ENCODE measurements at regions not wholly inside any gene's neighbourhood (a gene's known extent, or its start where the extent isn't known, plus 50 kb on each side); places are given as distances from the start of the nearest gene placed in this dataset.

GRCh38 chr15:46714950-46715349 lies 1002.4 kb upstream of the SEMA6D start:
- no peak overlapping the region for H3K27ac ChIP-seq (ENCODE audit: low read depth in 1 of 2, low read length in 2 of 2)
- H3K27me3 ChIP-seq (ENCODE audit: control insufficient read depth in 1 of 2, insufficient read depth in 2 of 2, low read length in 1 of 2): no peaks in the 10 kb centered on the region
- no peak overlapping the region for H3K4me3 ChIP-seq (ENCODE audit: low read length in 2 of 2)
- intact Hi-C loops (cut with DNase I): no loop called here
- no peaks in the 10 kb centered on the region for H3K9me3 ChIP-seq (ENCODE audit: control insufficient read depth, low read length)
- 87 to 93% methylated on average over 2 of the region's 2 CpGs for WGBS, 2 donors
- no peak for DNase-seq
- no peak for ATAC-seq (ENCODE audit: low FRiP score)
- no peaks in the 10 kb centered on the region for H3K36me3 ChIP-seq (ENCODE audit: control insufficient read depth in 1 of 2, insufficient read depth in 2 of 2, low read length in 1 of 2)
- H3K4me1 ChIP-seq (ENCODE audit: control insufficient read depth in 1 of 2, insufficient read depth in 2 of 2, low read length in 2 of 2): no peaks in the 10 kb centered on the region

- WGBS, 2 donors: 95 to 98% methylated on average over 2 of the region's 2 CpGs
- Histone ChIP-seq H3K4me3 (ENCODE audit: low read length in 2 of 2) (no peak overlapping the region), H3K4me1 (ENCODE audit: control insufficient read depth in 1 of 2, insufficient read depth in 2 of 2, low read length in 2 of 2) (peaks cover 0 to 2% of the 10 kb centered on the region in 2 donors), H3K27ac (ENCODE audit: low read depth in 1 of 2, low read length in 2 of 2) (no peak overlapping the region), H3K9me3 (ENCODE audit: control insufficient read depth, low read length) (no peaks in the 10 kb centered on the region), H3K27me3 (ENCODE audit: control insufficient read depth in 1 of 2, insufficient read depth in 2 of 2, low read length in 1 of 2) (no peaks in the 10 kb centered on the region), H3K36me3 (ENCODE audit: control insufficient read depth in 1 of 2, insufficient read depth in 2 of 2, low read length in 1 of 2) (no peaks in the 10 kb centered on the region)
- ATAC-seq (ENCODE audit: low FRiP score): no peak
- DNase-seq: no peak
- intact Hi-C loops (cut with DNase I): no loop called here
Observed at GRCh38 chr15:46723308-46723707, 994.0 kb upstream of the SEMA6D start.

DNA sequence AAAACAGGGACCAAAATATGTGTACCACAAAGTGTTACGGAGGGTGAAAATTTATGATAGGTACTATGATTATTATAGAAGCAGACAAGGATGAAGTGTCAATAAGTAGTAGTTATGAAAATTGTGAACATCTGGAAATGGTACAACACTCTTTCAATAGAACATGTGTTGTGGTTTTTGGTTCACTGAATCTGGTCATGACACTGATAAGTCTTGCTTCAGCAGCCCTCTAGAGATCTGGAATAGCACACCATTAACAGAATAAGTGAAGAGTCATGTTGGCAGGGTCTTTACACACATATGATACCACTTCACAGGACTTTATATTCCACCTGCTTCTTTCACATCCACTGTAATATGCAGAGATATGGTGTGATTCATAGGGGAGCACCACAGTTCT lies 985.2 kb upstream of the SEMA6D start:
- no peak for DNase-seq
- Histone ChIP-seq H3K27ac (ENCODE audit: low read depth in 1 of 2, low read length in 2 of 2) (no peak overlapping the region), H3K4me3 (ENCODE audit: low read length in 2 of 2) (no peak overlapping the region), H3K36me3 (ENCODE audit: control insufficient read depth in 1 of 2, insufficient read depth in 2 of 2, low read length in 1 of 2) (peaks cover 0 to 4% of the 10 kb centered on the region in 2 donors), H3K4me1 (ENCODE audit: control insufficient read depth in 1 of 2, insufficient read depth in 2 of 2, low read length in 2 of 2) (no peaks in the 10 kb centered on the region), H3K27me3 (ENCODE audit: control insufficient read depth in 1 of 2, insufficient read depth in 2 of 2, low read length in 1 of 2) (no peaks in the 10 kb centered on the region), H3K9me3 (ENCODE audit: control insufficient read depth, low read length) (peaks cover 10% of the 10 kb centered on the region)
- WGBS, 2 donors: 95 to 98% methylated on average over 1 of the region's 1 CpG
- ATAC-seq (ENCODE audit: low FRiP score): no peak
- intact Hi-C loops (cut with DNase I): no loop called here

- Histone ChIP-seq H3K27ac (ENCODE audit: low read depth in 1 of 2, low read length in 2 of 2) (no peak overlapping the region), H3K9me3 (ENCODE audit: control insufficient read depth, low read length) (no peaks in the 10 kb centered on the region), H3K36me3 (ENCODE audit: control insufficient read depth in 1 of 2, insufficient read depth in 2 of 2, low read length in 1 of 2) (no peaks in the 10 kb centered on the region), H3K27me3 (ENCODE audit: control insufficient read depth in 1 of 2, insufficient read depth in 2 of 2, low read length in 1 of 2) (no peaks in the 10 kb centered on the region), H3K4me3 (ENCODE audit: low read length in 2 of 2) (no peak overlapping the region), H3K4me1 (ENCODE audit: control insufficient read depth in 1 of 2, insufficient read depth in 2 of 2, low read length in 2 of 2) (no peaks in the 10 kb centered on the region)
- intact Hi-C loops (cut with DNase I): no loop called here
- WGBS, 2 donors: 60 to 65% methylated on average over 4 of the region's 4 CpGs
- DNase-seq (no peak), ATAC-seq (ENCODE audit: low FRiP score) (no peak)
Observed at GRCh38 chr15:46735115-46735514, 982.2 kb upstream of the SEMA6D start.

- intact Hi-C loops (cut with DNase I): no loop called here
- ATAC-seq (ENCODE audit: low FRiP score): no peak
- H3K27me3 ChIP-seq (ENCODE audit: control insufficient read depth in 1 of 2, insufficient read depth in 2 of 2, low read length in 1 of 2): no peaks in the 10 kb centered on the region
Observed at GRCh38 chr15:46751303-46751702, 966.0 kb upstream of the SEMA6D start.

GRCh38 chr15:46753946-46754345 lies 963.4 kb upstream of the SEMA6D start:
- no peak for DNase-seq
- Histone ChIP-seq H3K27ac (ENCODE audit: low read depth in 1 of 2, low read length in 2 of 2) (no peak overlapping the region), H3K4me1 (ENCODE audit: control insufficient read depth in 1 of 2, insufficient read depth in 2 of 2, low read length in 2 of 2) (no peaks in the 10 kb centered on the region), H3K36me3 (ENCODE audit: control insufficient read depth in 1 of 2, insufficient read depth in 2 of 2, low read length in 1 of 2) (no peaks in the 10 kb centered on the region), H3K9me3 (ENCODE audit: control insufficient read depth, low read length) (no peaks in the 10 kb centered on the region), H3K27me3 (ENCODE audit: control insufficient read depth in 1 of 2, insufficient read depth in 2 of 2, low read length in 1 of 2) (no peaks in the 10 kb centered on the region), H3K4me3 (ENCODE audit: low read length in 2 of 2) (no peak overlapping the region)
- no peak for ATAC-seq (ENCODE audit: low FRiP score)
- intact Hi-C loops (cut with DNase I): no loop called here
- WGBS, 2 donors: 67 to 80% methylated on average over 4 of the region's 4 CpGs

More at GRCh38 chr15:46751303-46751702, 966.0 kb upstream of the SEMA6D start:
- Histone ChIP-seq H3K4me1 (ENCODE audit: control insufficient read depth in 1 of 2, insufficient read depth in 2 of 2, low read length in 2 of 2) (no peaks in the 10 kb centered on the region), H3K36me3 (ENCODE audit: control insufficient read depth in 1 of 2, insufficient read depth in 2 of 2, low read length in 1 of 2) (no peaks in the 10 kb centered on the region), H3K4me3 (ENCODE audit: low read length in 2 of 2) (no peak overlapping the region), H3K27ac (ENCODE audit: low read depth in 1 of 2, low read length in 2 of 2) (no peak overlapping the region), H3K9me3 (ENCODE audit: control insufficient read depth, low read length) (no peaks in the 10 kb centered on the region)
- no peak for DNase-seq
- WGBS, 2 donors: 47 to 55% methylated on average over 3 of the region's 3 CpGs

GRCh38 chr15:46763091-46763490 lies 954.2 kb upstream of the SEMA6D start:
- no peaks in the 10 kb centered on the region for H3K9me3 ChIP-seq (ENCODE audit: control insufficient read depth, low read length)
- ATAC-seq (ENCODE audit: low FRiP score): no peak
- WGBS, 2 donors: 96 to 98% methylated on average over 1 of the region's 1 CpG

DNA sequence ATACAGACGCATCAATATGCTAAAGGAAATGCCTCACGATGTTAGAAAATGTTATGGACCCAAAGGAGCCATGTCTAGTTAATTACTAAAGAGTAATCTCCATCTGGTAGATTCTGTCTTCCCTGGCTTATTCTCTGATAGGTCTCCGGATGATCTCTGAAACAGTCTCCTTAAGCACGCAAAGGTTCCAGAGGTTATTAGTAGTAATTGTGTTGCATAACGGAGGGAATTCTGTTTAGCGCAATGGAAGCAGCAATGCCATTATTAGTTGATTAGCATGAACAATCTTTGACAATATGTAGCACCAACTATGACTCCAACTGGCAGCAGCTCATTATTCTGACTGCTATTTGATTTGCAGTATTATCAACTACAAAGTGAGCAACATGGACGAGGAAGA lies 952.5 kb upstream of the SEMA6D start:
- Histone ChIP-seq H3K4me1 (ENCODE audit: control insufficient read depth in 1 of 2, insufficient read depth in 2 of 2, low read length in 2 of 2) (peaks cover 0 to 1% of the 10 kb centered on the region in 2 donors), H3K4me3 (ENCODE audit: low read length in 2 of 2) (no peak overlapping the region), H3K27me3 (ENCODE audit: control insufficient read depth in 1 of 2, insufficient read depth in 2 of 2, low read length in 1 of 2) (no peaks in the 10 kb centered on the region), H3K9me3 (ENCODE audit: control insufficient read depth, low read length) (peaks cover 1% of the 10 kb centered on the region), H3K27ac (ENCODE audit: low read depth in 1 of 2, low read length in 2 of 2) (no peak overlapping the region), H3K36me3 (ENCODE audit: control insufficient read depth in 1 of 2, insufficient read depth in 2 of 2, low read length in 1 of 2) (no peaks in the 10 kb centered on the region)
- intact Hi-C loops (cut with DNase I): no loop called here
- no peak for ATAC-seq (ENCODE audit: low FRiP score)
- DNase-seq: no peak
- 97 to 98% methylated on average over 7 of the region's 7 CpGs for WGBS, 2 donors

More at GRCh38 chr15:46763091-46763490, 954.2 kb upstream of the SEMA6D start:
- H3K4me3 ChIP-seq (ENCODE audit: low read length in 2 of 2): no peak overlapping the region
- no peaks in the 10 kb centered on the region for H3K27me3 ChIP-seq (ENCODE audit: control insufficient read depth in 1 of 2, insufficient read depth in 2 of 2, low read length in 1 of 2)
- intact Hi-C loops (cut with DNase I): no loop called here
- H3K36me3 ChIP-seq (ENCODE audit: control insufficient read depth in 1 of 2, insufficient read depth in 2 of 2, low read length in 1 of 2): no peaks in the 10 kb centered on the region
- no peak for DNase-seq
- no peak overlapping the region for H3K27ac ChIP-seq (ENCODE audit: low read depth in 1 of 2, low read length in 2 of 2)
- H3K4me1 ChIP-seq (ENCODE audit: control insufficient read depth in 1 of 2, insufficient read depth in 2 of 2, low read length in 2 of 2): no peaks in the 10 kb centered on the region

DNA sequence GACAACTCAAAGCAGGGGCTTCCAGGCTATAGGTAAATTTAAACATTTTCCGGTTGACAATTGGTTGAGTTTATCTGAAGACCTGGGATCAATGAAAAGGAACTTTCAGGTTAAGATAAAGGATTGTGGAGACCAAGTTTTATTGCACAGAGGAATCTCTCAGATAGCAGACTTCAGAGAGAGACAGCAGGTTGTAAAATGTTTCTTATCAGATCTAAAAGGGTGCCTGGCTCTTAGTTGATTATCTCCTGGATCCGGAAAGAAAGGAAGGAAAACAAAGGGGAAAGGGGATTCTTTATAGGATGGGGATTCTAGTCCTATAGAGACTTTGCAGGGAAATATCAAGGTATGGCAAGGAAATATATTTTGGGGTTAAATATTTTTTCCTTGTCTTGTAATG lies 951.3 kb upstream of the SEMA6D start:
- intact Hi-C loops (cut with DNase I): no loop called here
- Histone ChIP-seq H3K27me3 (ENCODE audit: control insufficient read depth in 1 of 2, insufficient read depth in 2 of 2, low read length in 1 of 2) (no peaks in the 10 kb centered on the region), H3K4me3 (ENCODE audit: low read length in 2 of 2) (no peak overlapping the region), H3K4me1 (ENCODE audit: control insufficient read depth in 1 of 2, insufficient read depth in 2 of 2, low read length in 2 of 2) (peaks cover 0 to 2% of the 10 kb centered on the region in 2 donors), H3K36me3 (ENCODE audit: control insufficient read depth in 1 of 2, insufficient read depth in 2 of 2, low read length in 1 of 2) (no peaks in the 10 kb centered on the region), H3K27ac (ENCODE audit: low read depth in 1 of 2, low read length in 2 of 2) (no peak overlapping the region), H3K9me3 (ENCODE audit: control insufficient read depth, low read length) (peaks cover 1% of the 10 kb centered on the region)
- ATAC-seq (ENCODE audit: low FRiP score): no peak
- 87 to 96% methylated on average over 2 of the region's 2 CpGs for WGBS, 2 donors
- no peak for DNase-seq

Data from aorta (tissue), 5 donors.